ENCODE measurements at regions not wholly inside any gene's neighbourhood (a gene's known extent, or its start where the extent isn't known, plus 50 kb on each side); places are given as distances from the start of the nearest gene placed in this dataset.
"Not testable (repeated sequence)": the region's sequence is repeated elsewhere in the genome, so short reads cannot be mapped to it uniquely, and the experiment has no call there.

DNA sequence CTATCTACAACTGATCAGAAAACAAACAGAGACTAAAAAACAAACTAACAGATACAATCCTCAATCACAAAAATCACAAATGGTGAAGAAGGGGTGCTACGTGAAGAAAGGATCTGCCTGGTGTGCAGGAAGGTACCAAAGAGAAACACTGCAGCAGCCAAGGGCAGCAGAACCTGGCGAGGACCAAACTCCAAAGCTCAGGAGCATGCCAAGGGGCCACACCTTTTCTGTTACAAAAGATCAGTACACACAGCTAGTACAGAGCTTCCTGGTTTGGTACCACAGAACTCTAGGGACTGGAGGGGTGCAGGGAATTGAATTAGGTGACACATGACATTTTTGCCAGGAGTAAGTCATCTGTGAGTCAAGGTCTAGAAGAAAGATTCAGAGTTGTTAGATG lies 107.4 kb upstream of the GRM7 start:
- BruUV-seq (replicated peaks), result no TSS peak
- intact Hi-C loops (cut with micrococcal nuclease; ENCODE audit: unreplicated experiment), result no loop called here
- ChIA-PET CTCF (no interaction called here), POLR2A (ENCODE audit: unreplicated experiment) (no interaction called here)
- no peaks in the 10 kb centered on the region for H3K9me3 ChIP-seq (ENCODE audit: insufficient read depth, low read depth)
- H3K36me3 ChIP-seq (ENCODE audit: low read depth), result no peaks in the 10 kb centered on the region
- no peak overlapping the region for H2AFZ ChIP-seq
- no peaks in the 10 kb centered on the region for H3K27me3 ChIP-seq (ENCODE audit: insufficient read depth, low read depth)
- H3K27ac ChIP-seq, result no peak overlapping the region
- H3K79me2 ChIP-seq (ENCODE audit: low read depth), result no peaks in the 10 kb centered on the region
- no peak overlapping the region for H3K4me3 ChIP-seq
- no peak overlapping the region for H3K4me2 ChIP-seq
- H3F3A ChIP-seq (ENCODE audit: insufficient read depth, low read depth), result no peaks in the 10 kb centered on the region
- DNase-seq, result no peak
- no peaks in the 10 kb centered on the region for H3K9me2 ChIP-seq (ENCODE audit: insufficient read depth)
- TF ChIP-seq EZH2 (IDR thresholded peaks at IDR 0.05; ENCODE audit: low read depth) (no peak), CTCF (conservative IDR thresholded peaks at IDR 0.05) (no peak)
- H3K4me1 ChIP-seq (replicated peaks; ENCODE audit: insufficient read depth), result no peaks in the 10 kb centered on the region
- no peaks in the 10 kb centered on the region for H4K20me1 ChIP-seq (ENCODE audit: insufficient read depth)

DNA sequence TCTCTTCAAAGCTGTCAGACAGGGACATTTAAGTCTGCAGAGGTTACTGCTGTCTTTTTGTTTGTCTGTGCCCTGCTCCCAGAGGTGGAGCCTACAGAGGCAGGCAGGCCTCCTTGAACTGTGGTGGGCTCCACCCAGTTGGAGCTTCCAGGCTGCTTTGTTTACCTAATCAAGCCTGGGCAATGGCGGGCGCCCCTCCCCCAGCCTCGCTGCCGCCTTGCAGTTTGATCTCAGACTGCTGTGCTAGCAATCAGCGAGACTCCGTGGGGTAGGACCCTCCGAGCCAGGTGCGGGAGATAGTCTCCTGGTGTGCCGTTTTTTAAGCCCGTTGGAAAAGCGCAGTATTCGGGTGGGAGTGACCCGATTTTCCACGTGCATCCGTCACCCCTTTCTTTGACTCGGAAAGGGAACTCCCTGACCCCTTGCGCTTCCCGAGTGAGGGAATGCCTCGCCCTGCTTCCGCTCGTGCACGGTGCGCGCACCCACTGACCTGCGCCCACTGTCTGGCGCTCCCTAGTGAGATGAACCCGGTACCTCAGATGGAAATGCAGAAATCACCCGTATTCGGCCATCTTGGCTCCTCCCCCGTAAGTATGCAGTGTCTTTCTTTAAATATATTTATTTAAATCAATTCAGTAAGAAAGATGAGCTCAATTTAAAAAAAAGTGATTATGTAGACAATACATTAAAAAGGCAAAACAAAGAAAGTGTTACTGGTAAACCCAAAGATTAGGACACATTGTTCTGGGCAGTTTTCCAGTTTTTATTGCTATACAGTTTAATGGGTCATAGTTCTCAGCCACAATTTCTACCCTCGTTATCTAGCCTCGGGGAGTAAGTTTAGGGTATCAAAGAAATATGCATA lies 91.2 kb upstream of the GRM7 start:
- H3K4me1 ChIP-seq (replicated peaks; ENCODE audit: insufficient read depth); H3K9me3 ChIP-seq (ENCODE audit: insufficient read depth, low read depth); H3K36me3 ChIP-seq (ENCODE audit: low read depth); POLR2A ChIA-PET (ENCODE audit: unreplicated experiment); H3K27ac ChIP-seq; BruUV-seq (replicated peaks); H3K27me3 ChIP-seq (ENCODE audit: insufficient read depth, low read depth); CTCF ChIA-PET; H4K20me1 ChIP-seq (ENCODE audit: insufficient read depth); intact Hi-C loops (cut with micrococcal nuclease; ENCODE audit: unreplicated experiment); H3K79me2 ChIP-seq (ENCODE audit: low read depth); H3F3A ChIP-seq (ENCODE audit: insufficient read depth, low read depth); H3K9me2 ChIP-seq (ENCODE audit: insufficient read depth): not testable (repeated sequence)
- H3K4me3 ChIP-seq, result peak overlapping the region; percentile 43
- peak in 1 of 2 experiments; percentile 12 for DNase-seq
- peak overlapping the region; percentile 78; the same call in 1 of the 2 replicates for H2AFZ ChIP-seq
- peak overlapping the region; percentile 58 for H3K4me2 ChIP-seq

GRCh38 chr3:6770397-6770690 lies 90.6 kb upstream of the GRM7 start:
- DNase-seq, result no peak
- H3K27me3 ChIP-seq (ENCODE audit: insufficient read depth, low read depth), result no peaks in the 10 kb centered on the region
- H3K4me2 ChIP-seq, result peak overlapping the region; percentile 58
- no peaks in the 10 kb centered on the region for H4K20me1 ChIP-seq (ENCODE audit: insufficient read depth)
- no peaks in the 10 kb centered on the region for H3K9me3 ChIP-seq (ENCODE audit: insufficient read depth, low read depth)
- CTCF ChIA-PET, result no interaction called here
- H3K4me1 ChIP-seq (replicated peaks; ENCODE audit: insufficient read depth), result no peaks in the 10 kb centered on the region
- no peaks in the 10 kb centered on the region for H3K9me2 ChIP-seq (ENCODE audit: insufficient read depth)
- POLR2A ChIA-PET (ENCODE audit: unreplicated experiment), result no interaction called here
- no peak overlapping the region for H3K27ac ChIP-seq
- intact Hi-C loops (cut with micrococcal nuclease; ENCODE audit: unreplicated experiment), result no loop called here
- TF ChIP-seq EZH2 (IDR thresholded peaks at IDR 0.05; ENCODE audit: low read depth) (no peak), CTCF (conservative IDR thresholded peaks at IDR 0.05) (no peak)
- H3K36me3 ChIP-seq (ENCODE audit: low read depth), result no peaks in the 10 kb centered on the region
- H3K4me3 ChIP-seq, result peak overlapping the region; percentile 43
- peak overlapping the region; percentile 78; the same call in 1 of the 2 replicates for H2AFZ ChIP-seq
- H3K79me2 ChIP-seq (ENCODE audit: low read depth), result no peaks in the 10 kb centered on the region
- no TSS peak for BruUV-seq (replicated peaks)
- H3F3A ChIP-seq (ENCODE audit: insufficient read depth, low read depth), result no peaks in the 10 kb centered on the region

- Histone ChIP-seq H3K9me2 (ENCODE audit: insufficient read depth) (no peaks in the 10 kb centered on the region), H3K4me3 (no peak overlapping the region), H3K4me2 (no peak overlapping the region), H2AFZ (no peak overlapping the region), H3K79me2 (ENCODE audit: low read depth) (no peaks in the 10 kb centered on the region), H4K20me1 (ENCODE audit: insufficient read depth) (no peaks in the 10 kb centered on the region), H3F3A (ENCODE audit: insufficient read depth, low read depth) (no peaks in the 10 kb centered on the region), H3K4me1 (replicated peaks; ENCODE audit: insufficient read depth) (no peaks in the 10 kb centered on the region), H3K9me3 (ENCODE audit: insufficient read depth, low read depth) (no peaks in the 10 kb centered on the region), H3K27me3 (ENCODE audit: insufficient read depth, low read depth) (no peaks in the 10 kb centered on the region), H3K36me3 (ENCODE audit: low read depth) (no peaks in the 10 kb centered on the region), H3K27ac (no peak overlapping the region)
- intact Hi-C loops (cut with micrococcal nuclease; ENCODE audit: unreplicated experiment), result no loop called here
- CTCF ChIA-PET, result no interaction called here
- no peak for DNase-seq
- POLR2A ChIA-PET (ENCODE audit: unreplicated experiment), result no interaction called here
- TF ChIP-seq EZH2 (IDR thresholded peaks at IDR 0.05; ENCODE audit: low read depth) (no peak), CTCF (conservative IDR thresholded peaks at IDR 0.05) (no peak)
- no TSS peak for BruUV-seq (replicated peaks)
Observed at GRCh38 chr3:6771171-6771570, 89.7 kb upstream of the GRM7 start.
